Gastroesophageal sphincter (tissue), 3 donors: ENCODE measurements at regions not wholly inside any gene's neighbourhood (a gene's known extent, or its start where the extent isn't known, plus 50 kb on each side); places are given as distances from the start of the nearest gene placed in this dataset.

Source experiments
- POLR2A ChIP-seq, 2 donors: fragments of 450-650 bp; IDR thresholded peaks; one replicate each; pipeline ENCODE4 v1.6.1; 2017; ENCODE audit warnings: antibody characterized with exemption in 2 of 2, mild to moderate bottlenecking in 2 of 2, moderate library complexity in 1 of 2
- POLR2AphosphoS5 ChIP-seq: sonication (generic); formaldehyde crosslinking; IDR thresholded peaks from one replicate; pipeline ENCODE4 v1.6.1; 2017; ENCODE audit warnings: antibody characterized with exemption
- TF ChIP-seq, protein P1 (sequence below), 4 experiments: fragments of 200-600 bp in 2 of 4; fragments of 450-650 bp in 2 of 4; sonication (generic) in 1 of 4; IDR thresholded peaks; one replicate each; pipeline ENCODE4 v1.5.1; 2017 to 2019; ENCODE audit warnings: antibody characterized with exemption in 4 of 4, mild to moderate bottlenecking in 2 of 4, moderate library complexity in 2 of 4

DNA sequence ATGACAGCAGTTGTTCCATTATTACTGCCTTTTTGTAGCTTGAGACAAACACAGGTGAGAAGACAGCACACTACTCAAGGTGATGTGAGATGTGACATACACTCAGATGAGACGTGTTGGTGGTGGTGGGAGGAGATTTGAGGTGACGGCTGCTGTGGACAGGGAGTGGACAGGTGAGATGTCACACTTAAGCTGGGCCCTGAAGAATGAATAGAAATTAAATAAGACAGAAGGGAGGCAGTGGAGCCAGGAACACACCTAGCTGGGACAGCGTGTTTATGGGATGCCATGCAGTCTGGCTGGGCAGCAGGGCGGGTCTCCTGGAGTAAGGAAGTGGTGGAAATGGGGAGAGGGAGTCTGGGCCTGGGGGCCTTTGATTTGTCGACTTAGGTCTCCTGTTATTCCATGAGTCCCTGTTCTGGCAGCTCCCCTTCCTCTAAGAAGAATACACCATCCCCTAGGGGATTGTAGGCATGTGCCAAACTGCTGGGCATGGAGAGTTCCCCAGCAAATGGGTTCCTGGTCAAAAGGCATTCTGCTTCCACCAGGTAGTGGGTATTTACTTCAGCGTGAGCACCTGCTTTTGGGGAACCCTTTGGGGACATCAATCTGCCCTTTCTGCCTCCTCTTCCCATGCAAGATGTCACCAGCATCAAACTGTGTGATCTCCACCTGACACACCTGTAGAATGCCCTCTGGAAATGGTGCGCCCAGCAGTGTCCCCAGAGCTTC lies 71.2 kb upstream of the ESRRB start:
- TF ChIP-seq, protein P1, sequence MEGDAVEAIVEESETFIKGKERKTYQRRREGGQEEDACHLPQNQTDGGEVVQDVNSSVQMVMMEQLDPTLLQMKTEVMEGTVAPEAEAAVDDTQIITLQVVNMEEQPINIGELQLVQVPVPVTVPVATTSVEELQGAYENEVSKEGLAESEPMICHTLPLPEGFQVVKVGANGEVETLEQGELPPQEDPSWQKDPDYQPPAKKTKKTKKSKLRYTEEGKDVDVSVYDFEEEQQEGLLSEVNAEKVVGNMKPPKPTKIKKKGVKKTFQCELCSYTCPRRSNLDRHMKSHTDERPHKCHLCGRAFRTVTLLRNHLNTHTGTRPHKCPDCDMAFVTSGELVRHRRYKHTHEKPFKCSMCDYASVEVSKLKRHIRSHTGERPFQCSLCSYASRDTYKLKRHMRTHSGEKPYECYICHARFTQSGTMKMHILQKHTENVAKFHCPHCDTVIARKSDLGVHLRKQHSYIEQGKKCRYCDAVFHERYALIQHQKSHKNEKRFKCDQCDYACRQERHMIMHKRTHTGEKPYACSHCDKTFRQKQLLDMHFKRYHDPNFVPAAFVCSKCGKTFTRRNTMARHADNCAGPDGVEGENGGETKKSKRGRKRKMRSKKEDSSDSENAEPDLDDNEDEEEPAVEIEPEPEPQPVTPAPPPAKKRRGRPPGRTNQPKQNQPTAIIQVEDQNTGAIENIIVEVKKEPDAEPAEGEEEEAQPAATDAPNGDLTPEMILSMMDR (IDR thresholded peaks at IDR 0.05): no peak
- TF ChIP-seq POLR2A (IDR thresholded peaks at IDR 0.05): no peak
- no peak for TF ChIP-seq POLR2AphosphoS5
